WERI-Rb-1 (cell line): ENCODE measurements at regions not wholly inside any gene's neighbourhood (a gene's known extent, or its start where the extent isn't known, plus 50 kb on each side); places are given as distances from the start of the nearest gene placed in this dataset.

ENCODE experiments used
- DNase-seq: peaks from one replicate; pipeline ENCODE4 v3.0.0-alpha.2; 2020
- H3K27ac ChIP-seq: fragments of 250-450 bp; sonication (Bioruptor Pico); 2 replicates; pipeline ENCODE4 v1.5.1; 2020; ENCODE audit warnings: mild to moderate bottlenecking, moderate library complexity
- H3K27me3 ChIP-seq: fragments of 250-450 bp; sonication (Bioruptor Pico); 2 replicates; pipeline ENCODE4 v1.5.1; 2021; ENCODE audit warnings: mild to moderate bottlenecking, low read depth, moderate library complexity; ENCODE audit not compliant: insufficient read depth, severe bottlenecking
- H3K36me3 ChIP-seq: fragments of 250-450 bp; sonication (Bioruptor Pico); 2 replicates; pipeline ENCODE4 v1.5.1; 2020; ENCODE audit warnings: mild to moderate bottlenecking, moderate library complexity
- H3K4me3 ChIP-seq: 2 replicates; pipeline ENCODE4 v1.5.1; 2011; ENCODE audit warnings: low read depth, mild to moderate bottlenecking, control low read depth, low read length
- H3K9me3 ChIP-seq: fragments of 250-450 bp; sonication (Bioruptor Pico); 2 replicates; pipeline ENCODE4 v1.5.1; 2021; ENCODE audit warnings: mild to moderate bottlenecking, moderate library complexity; ENCODE audit not compliant: severe bottlenecking
- TF ChIP-seq, protein P1 (sequence below): IDR thresholded peaks from 2 replicates; pipeline ENCODE4 v1.5.1; 2011; ENCODE audit warnings: low read depth, mild to moderate bottlenecking, control low read depth, inconsistent platforms, low read length

DNA sequence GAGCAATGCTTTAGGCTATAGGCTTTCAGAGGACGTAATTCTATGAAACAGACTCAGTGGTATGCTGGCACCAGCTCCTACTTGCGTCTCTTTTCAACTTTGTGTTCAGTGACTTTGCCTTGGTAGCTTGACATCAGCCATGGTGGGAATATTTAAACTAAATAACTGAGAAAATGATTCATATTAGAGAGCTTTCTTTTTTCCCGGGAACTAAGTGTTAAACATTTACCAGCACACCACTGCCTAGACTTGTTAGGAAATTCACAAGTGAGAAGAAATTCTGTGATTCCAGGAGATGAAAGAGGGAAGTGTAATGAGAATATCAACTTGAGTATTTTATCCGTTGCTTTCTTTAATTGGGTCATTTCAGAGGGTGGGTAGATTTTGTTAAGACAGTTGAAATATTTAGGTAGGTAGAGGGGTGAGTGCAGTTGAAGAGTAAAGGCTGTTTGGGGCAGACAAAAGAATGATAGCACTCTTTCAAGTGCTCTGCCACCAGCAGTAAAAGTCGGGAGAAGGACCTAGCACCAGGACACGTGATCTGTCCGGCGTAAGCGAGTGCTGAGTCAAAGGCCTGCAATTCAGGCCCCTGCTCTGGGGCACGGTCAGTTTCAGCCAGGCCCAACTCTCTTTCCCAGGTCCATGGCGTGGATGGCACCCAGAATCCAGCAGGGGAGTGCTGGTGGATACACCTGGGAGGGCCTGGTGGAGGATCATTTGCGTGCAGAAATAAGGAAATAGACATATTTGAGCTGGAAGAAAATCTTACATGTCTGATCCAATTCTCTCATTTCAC is 206.3 kb downstream of the SNX10 start:
- Histone ChIP-seq H3K27ac (no peak overlapping the region), H3K36me3 (no peaks in the 10 kb centered on the region), H3K9me3 (no peaks in the 10 kb centered on the region), H3K27me3 (no peaks in the 10 kb centered on the region), H3K4me3 (no peak overlapping the region)
- TF ChIP-seq, protein P1, sequence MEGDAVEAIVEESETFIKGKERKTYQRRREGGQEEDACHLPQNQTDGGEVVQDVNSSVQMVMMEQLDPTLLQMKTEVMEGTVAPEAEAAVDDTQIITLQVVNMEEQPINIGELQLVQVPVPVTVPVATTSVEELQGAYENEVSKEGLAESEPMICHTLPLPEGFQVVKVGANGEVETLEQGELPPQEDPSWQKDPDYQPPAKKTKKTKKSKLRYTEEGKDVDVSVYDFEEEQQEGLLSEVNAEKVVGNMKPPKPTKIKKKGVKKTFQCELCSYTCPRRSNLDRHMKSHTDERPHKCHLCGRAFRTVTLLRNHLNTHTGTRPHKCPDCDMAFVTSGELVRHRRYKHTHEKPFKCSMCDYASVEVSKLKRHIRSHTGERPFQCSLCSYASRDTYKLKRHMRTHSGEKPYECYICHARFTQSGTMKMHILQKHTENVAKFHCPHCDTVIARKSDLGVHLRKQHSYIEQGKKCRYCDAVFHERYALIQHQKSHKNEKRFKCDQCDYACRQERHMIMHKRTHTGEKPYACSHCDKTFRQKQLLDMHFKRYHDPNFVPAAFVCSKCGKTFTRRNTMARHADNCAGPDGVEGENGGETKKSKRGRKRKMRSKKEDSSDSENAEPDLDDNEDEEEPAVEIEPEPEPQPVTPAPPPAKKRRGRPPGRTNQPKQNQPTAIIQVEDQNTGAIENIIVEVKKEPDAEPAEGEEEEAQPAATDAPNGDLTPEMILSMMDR: no peak
- no peak for DNase-seq

DNA sequence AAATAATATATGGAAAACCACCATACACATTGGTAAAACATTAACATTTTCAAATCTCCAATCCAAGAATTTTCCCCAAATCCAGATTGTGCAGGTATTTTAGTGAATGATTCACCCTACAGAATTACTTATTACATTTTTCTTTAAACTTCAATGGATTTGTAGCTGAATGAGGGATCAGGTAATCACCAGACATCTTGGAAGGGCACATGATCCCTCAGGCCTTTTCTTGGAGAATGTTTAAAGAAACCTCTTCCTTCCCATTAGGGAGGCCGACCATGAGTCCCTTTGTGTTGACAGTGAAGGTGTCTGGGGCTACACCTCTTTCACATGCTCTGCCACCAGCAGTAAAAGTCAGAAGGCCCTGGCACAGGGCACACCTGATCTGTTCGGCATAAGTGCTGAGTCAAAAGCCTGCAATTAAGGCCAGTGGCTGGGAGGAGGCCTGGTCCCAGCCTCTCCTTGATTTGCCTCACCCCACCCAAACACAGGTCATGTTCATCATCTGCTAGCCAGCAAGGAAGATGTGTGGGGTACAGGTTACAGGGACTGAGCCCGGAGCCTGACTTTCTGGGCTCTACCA is 207.7 kb downstream of the SNX10 start:
- Histone ChIP-seq H3K9me3 (no peaks in the 10 kb centered on the region), H3K36me3 (no peaks in the 10 kb centered on the region), H3K27ac (no peak overlapping the region), H3K4me3 (no peak overlapping the region), H3K27me3 (no peaks in the 10 kb centered on the region)
- DNase-seq: no peak
- TF ChIP-seq, protein P1: no peak

DNA sequence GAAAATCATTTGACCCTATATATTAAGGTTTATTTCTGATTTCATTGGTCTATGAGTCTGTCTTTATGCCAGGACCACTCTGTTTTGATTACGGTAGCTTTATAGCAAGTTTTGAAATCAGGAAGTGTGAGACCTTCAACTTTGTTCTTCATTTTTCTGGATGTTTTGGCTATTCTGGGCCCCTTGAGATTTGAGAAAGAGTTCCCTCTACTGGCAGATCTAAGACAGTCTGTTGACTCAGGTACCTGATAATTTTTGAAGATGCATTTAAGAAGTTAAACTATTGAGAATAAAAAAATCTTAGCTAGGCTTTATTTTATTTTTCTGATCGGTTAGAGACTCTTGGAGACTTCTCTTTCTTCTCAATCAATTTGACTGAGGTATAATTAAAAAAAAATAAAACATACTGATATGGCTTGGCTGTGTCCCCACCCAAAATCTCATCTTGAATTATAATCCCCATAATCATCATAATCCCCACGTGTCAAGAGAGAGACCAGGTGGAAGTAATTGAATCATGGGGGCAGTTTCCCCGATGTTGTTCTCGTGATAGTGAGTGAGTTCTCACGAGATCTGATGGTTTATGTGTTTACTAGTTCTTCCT is 209.2 kb downstream of the SNX10 start:
- no peak overlapping the region for H3K4me3 ChIP-seq
- no peak for DNase-seq
- TF ChIP-seq, protein P1: peak; percentile 28; the same call in 1 of the 2 replicates
- H3K27ac ChIP-seq: no peak overlapping the region
- H3K36me3 ChIP-seq: no peaks in the 10 kb centered on the region
- H3K27me3 ChIP-seq: no peaks in the 10 kb centered on the region
- H3K9me3 ChIP-seq: no peaks in the 10 kb centered on the region

DNA sequence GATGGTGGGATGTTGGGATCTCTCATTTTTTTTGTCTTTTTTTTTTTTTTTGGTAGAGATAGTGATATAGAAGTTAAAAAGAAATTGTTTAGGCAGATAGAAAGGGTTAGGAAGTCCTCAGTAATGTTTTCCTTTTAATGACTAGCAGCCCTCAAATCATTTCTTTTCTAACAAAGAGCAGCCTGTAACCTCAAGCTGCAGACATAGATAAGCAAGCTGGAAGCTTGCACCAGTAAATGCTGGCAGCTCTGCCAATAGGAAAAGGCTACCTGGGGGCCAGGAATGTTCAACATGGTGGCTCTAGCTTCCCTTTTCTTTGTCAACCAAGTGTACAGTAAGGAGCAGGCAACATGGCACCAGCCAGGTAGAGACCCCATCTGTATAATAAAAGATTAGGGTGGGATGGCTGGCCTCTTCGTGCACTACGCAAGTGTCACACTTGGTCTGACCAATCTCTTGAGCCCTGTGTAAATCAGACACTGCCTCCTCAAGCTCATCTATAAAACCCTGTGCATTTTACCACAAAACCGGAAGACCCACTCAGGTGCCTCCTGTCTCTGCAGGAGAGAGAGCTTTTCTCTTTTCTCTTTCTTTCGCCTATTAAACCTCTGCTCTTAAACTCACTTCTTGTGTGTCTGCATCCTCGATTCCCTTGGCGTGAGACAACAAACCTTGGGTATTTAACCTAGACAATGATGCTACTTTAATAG is 212.9 kb downstream of the SNX10 start:
- Histone ChIP-seq H3K9me3 (no peaks in the 10 kb centered on the region), H3K4me3 (no peak overlapping the region), H3K27ac (no peak overlapping the region), H3K36me3 (no peaks in the 10 kb centered on the region), H3K27me3 (no peaks in the 10 kb centered on the region)
- TF ChIP-seq, protein P1: no peak
- no peak for DNase-seq

DNA sequence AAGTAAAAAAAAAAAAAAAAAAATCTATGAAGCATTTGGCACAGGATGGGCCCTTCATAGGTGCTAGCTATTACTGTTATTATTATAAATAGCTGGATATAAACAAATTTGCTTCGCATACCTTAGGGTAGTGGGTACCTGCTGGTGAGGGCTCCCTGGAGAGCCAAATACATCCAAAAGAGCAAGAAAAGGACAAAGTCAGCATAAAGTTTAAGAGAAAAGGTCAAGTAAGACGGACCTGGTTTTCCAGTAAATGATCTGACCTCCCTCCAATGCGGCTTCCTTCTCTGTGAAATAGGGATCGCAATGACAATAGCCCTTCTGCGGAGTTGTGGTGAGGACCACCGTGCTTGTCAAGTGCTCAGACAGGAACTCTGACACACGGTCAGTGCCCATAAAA is 214.5 kb downstream of the SNX10 start:
- no peaks in the 10 kb centered on the region for H3K36me3 ChIP-seq
- no peak overlapping the region for H3K27ac ChIP-seq
- H3K4me3 ChIP-seq: no peak overlapping the region
- no peaks in the 10 kb centered on the region for H3K27me3 ChIP-seq
- DNase-seq: no peak
- no peaks in the 10 kb centered on the region for H3K9me3 ChIP-seq
- TF ChIP-seq, protein P1: no peak
